ENCODE measurements at regions not wholly inside any gene's neighbourhood (a gene's known extent, or its start where the extent isn't known, plus 50 kb on each side); places are given as distances from the start of the nearest gene placed in this dataset.
A peak's percentile ranks its signal among the peaks of the same experiment; 100 is the strongest.

DNA sequence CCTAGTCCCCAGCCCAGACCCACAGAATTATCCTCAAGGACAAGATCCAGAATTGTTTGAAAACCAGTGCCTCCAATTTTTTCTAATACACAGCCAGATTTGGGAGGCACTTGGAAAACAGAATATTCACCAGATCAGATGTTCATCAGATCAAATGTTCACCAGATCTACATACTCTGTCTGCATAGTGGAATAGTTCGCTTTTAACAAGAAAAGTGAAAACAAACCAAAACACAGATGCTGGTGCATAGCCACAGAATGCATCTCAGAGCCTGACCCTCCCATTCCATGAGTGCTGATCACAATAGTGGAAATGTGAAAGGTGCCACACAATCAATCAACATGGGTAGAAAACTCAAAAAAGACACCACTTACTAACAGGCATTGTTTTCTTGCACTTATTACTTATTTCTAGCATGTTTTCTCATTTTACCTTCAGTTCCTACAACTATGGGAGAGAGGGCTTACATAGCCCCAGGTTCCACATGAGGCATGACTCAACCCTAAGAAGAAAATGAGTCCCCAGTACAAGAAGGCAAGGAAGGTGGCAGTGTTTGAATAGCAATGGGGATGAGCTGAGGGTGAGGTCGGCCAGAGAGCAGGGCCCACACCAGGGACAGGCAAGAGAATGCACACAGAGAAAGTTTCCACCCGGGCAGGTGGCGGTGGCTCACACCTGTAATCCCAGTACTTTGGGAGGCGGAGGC, 432.7 kb upstream of the NFE2L3 start:
- ATAC-seq: no peak
- H3K27ac ChIP-seq (ENCODE audit: low read length): no peak overlapping the region
- H3K27me3 ChIP-seq (ENCODE audit: control insufficient read depth, insufficient read depth): no peaks in the 10 kb centered on the region
- peaks cover 2% of the 10 kb centered on the region for H3K4me1 ChIP-seq (ENCODE audit: control insufficient read depth, insufficient read depth, low read length)
- H3K9me3 ChIP-seq (ENCODE audit: control insufficient read depth, low read length): no peaks in the 10 kb centered on the region
- intact Hi-C loops (cut with DNase I): no loop called here
- H3K4me3 ChIP-seq (ENCODE audit: low read length): no peak overlapping the region
- WGBS: 94% methylated on average over 5 of the region's 5 CpGs
- no peak for DNase-seq

DNA sequence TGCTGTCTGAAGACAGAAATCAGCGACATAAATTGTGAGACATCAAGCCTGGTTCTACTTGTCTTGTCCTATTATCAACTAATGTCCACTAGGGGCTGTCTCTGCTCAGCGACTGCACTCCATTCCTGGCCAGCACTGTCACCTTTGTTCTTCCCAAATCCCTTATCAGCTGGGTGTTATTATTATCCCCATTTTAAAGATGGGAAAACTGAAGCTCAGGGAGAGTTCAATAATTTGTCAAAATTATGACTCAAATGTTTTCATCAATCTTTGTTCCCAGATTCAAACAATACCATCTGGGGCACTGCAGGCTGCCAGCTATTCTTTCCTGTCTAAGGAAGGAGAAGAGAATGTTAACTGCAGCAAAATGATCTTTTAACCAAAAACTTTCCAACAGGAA, 431.6 kb upstream of the NFE2L3 start:
- Histone ChIP-seq H3K4me1 (ENCODE audit: control insufficient read depth, insufficient read depth, low read length) (peaks cover 3% of the 10 kb centered on the region), H3K27me3 (ENCODE audit: control insufficient read depth, insufficient read depth) (no peaks in the 10 kb centered on the region), H3K27ac (ENCODE audit: low read length) (no peak overlapping the region), H3K9me3 (ENCODE audit: control insufficient read depth, low read length) (no peaks in the 10 kb centered on the region), H3K4me3 (ENCODE audit: low read length) (no peak overlapping the region)
- WGBS: 47% methylated on average over 2 of the region's 2 CpGs
- ATAC-seq (no peak), DNase-seq (no peak)
- intact Hi-C loops (cut with DNase I): no loop called here

DNA sequence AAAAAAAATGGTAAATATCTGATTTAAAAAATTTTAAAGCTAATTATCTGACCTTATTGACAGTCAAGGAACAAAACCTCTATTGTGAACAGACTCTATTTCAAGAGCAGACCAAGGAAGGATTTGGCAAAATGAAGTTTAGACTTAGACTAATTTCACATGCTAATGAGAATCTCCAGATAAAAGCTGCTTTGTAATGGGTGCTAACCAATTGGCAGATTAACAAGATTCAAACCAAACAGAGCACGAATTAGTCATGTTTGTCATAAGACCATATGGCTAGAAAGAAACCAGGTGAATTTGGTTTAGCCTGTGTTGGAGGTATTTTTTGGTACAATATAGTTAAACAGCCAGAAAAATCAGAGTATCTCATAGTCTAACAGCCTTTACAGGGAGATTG, 429.1 kb upstream of the NFE2L3 start:
- intact Hi-C loops (cut with DNase I): no loop called here
- no peak for ATAC-seq
- DNase-seq: no peak
- H3K27ac ChIP-seq (ENCODE audit: low read length): no peak overlapping the region
- no peak overlapping the region for H3K4me3 ChIP-seq (ENCODE audit: low read length)
- H3K27me3 ChIP-seq (ENCODE audit: control insufficient read depth, insufficient read depth): no peaks in the 10 kb centered on the region
- H3K9me3 ChIP-seq (ENCODE audit: control insufficient read depth, low read length): no peaks in the 10 kb centered on the region
- WGBS: 40% methylated on average over 1 of the region's 1 CpG
- peaks cover 2% of the 10 kb centered on the region for H3K4me1 ChIP-seq (ENCODE audit: control insufficient read depth, insufficient read depth, low read length)

DNA sequence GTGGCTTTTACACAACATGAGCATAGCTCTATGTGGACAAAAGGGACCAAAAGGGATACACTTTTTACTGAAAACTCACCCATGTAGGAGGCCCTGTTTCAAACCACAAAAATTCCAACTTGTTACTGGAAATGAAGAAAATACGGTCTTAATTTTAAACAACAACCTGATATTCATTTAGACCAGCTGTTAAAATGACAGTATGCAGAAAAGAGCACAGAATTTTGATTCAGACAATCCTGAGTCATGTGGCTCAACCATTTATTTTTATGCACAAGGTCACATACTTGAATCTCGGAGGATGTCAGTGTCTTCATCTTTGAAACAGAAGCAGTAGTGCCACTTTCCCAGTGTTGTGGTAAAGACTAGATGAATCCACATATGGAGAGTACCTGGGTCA, 426.5 kb upstream of the NFE2L3 start:
- intact Hi-C loops (cut with DNase I): no loop called here
- 68% methylated on average over 2 of the region's 2 CpGs for WGBS
- Histone ChIP-seq H3K27ac (ENCODE audit: low read length) (no peak overlapping the region), H3K4me3 (ENCODE audit: low read length) (no peak overlapping the region), H3K9me3 (ENCODE audit: control insufficient read depth, low read length) (no peaks in the 10 kb centered on the region), H3K27me3 (ENCODE audit: control insufficient read depth, insufficient read depth) (no peaks in the 10 kb centered on the region), H3K4me1 (ENCODE audit: control insufficient read depth, insufficient read depth, low read length) (peaks cover 2% of the 10 kb centered on the region)
- ATAC-seq (no peak), DNase-seq (no peak)

DNA sequence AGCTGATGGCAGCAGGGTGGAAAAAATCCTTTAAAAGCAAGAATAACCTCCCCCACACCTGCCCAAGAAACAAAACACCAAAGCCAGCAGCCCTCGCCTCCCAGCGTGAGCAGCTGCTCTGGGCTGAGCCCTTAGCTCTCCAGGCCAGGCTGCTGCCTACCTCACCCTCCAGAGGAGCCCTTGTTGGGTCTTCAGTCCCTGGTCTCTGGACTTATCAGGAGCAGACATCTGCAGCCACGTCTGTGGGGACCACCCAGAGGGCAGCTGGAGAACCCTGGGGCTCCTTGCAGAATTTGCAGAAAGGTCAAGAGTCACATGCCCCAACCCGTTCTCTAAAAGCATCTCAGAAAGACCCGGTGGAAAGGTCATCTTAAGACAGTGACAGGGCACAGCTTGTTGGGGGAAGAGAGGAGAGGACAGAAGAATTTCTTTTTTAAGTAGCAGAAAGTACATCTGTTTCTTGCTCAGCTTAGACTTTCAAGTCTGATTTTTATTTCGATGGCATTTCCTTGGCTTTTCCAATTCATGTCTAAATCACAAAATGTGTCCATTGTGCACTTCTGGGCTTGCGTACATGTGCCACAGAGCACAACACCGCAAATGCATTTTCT, 425.7 kb upstream of the NFE2L3 start:
- no peak overlapping the region for H3K4me3 ChIP-seq (ENCODE audit: low read length)
- no peak overlapping the region for H3K27ac ChIP-seq (ENCODE audit: low read length)
- H3K9me3 ChIP-seq (ENCODE audit: control insufficient read depth, low read length): no peaks in the 10 kb centered on the region
- H3K27me3 ChIP-seq (ENCODE audit: control insufficient read depth, insufficient read depth): no peaks in the 10 kb centered on the region
- DNase-seq (no peak), ATAC-seq (no peak)
- peaks cover 2% of the 10 kb centered on the region for H3K4me1 ChIP-seq (ENCODE audit: control insufficient read depth, insufficient read depth, low read length)
- 67% methylated on average over 8 of the region's 8 CpGs for WGBS
- intact Hi-C loops (cut with DNase I): no loop called here

DNA sequence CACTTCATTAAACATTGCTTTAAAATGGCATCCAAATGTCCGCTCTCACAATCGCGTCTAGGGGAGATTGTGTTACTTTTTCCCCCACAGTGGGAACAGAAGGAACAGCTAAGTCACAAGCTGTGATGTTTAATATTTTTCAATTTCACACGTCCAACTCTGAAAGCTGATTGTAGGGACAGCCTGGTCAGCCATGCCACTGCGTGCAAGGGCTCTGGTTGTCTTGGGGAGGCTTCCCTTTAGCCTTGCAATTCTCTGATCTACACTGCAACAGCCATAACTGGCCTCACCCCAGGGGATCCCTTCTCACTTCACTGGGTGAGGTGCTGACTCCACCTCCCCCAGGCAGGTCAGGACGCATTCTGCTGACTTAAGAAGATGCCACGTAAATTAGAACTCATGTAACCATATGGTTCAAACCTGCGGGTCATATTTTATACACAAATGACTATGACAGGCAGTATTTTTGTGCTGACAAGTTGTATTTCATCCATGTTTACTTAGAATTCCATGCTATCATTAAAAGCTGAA, 425.2 kb upstream of the NFE2L3 start:
- ATAC-seq (no peak), DNase-seq (no peak)
- H3K9me3 ChIP-seq (ENCODE audit: control insufficient read depth, low read length): no peaks in the 10 kb centered on the region
- 72% methylated on average over 8 of the region's 8 CpGs for WGBS
- H3K27ac ChIP-seq (ENCODE audit: low read length): no peak overlapping the region
- intact Hi-C loops (cut with DNase I): no loop called here
- no peak overlapping the region for H3K4me3 ChIP-seq (ENCODE audit: low read length)
- H3K4me1 ChIP-seq (ENCODE audit: control insufficient read depth, insufficient read depth, low read length): peaks cover 2% of the 10 kb centered on the region
- H3K27me3 ChIP-seq (ENCODE audit: control insufficient read depth, insufficient read depth): no peaks in the 10 kb centered on the region

DNA sequence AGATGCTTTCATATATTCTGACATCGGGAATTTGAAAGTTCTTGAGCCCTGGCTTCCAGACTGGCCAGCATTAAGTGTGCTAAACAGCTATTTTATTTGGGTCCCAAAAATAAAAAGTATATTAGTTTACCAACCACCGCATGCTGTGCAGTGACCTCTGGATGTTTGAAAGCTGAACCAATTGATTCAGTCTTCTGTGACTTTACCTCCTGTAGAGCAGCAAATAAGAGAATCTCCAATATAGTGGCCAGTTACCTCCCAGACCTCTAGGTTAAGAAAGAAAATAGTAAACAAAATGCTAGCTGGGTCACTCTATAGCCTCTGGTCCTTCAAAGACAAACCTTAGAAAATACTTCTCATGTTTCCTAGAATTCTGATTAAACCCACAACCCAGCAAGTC, 424.6 kb upstream of the NFE2L3 start:
- no peak for ATAC-seq
- peaks cover 2% of the 10 kb centered on the region for H3K4me1 ChIP-seq (ENCODE audit: control insufficient read depth, insufficient read depth, low read length)
- no peak for DNase-seq
- H3K27me3 ChIP-seq (ENCODE audit: control insufficient read depth, insufficient read depth): no peaks in the 10 kb centered on the region
- no peak overlapping the region for H3K27ac ChIP-seq (ENCODE audit: low read length)
- WGBS: 91% methylated on average over 2 of the region's 2 CpGs
- intact Hi-C loops (cut with DNase I): no loop called here
- no peaks in the 10 kb centered on the region for H3K9me3 ChIP-seq (ENCODE audit: control insufficient read depth, low read length)
- H3K4me3 ChIP-seq (ENCODE audit: low read length): no peak overlapping the region

DNA sequence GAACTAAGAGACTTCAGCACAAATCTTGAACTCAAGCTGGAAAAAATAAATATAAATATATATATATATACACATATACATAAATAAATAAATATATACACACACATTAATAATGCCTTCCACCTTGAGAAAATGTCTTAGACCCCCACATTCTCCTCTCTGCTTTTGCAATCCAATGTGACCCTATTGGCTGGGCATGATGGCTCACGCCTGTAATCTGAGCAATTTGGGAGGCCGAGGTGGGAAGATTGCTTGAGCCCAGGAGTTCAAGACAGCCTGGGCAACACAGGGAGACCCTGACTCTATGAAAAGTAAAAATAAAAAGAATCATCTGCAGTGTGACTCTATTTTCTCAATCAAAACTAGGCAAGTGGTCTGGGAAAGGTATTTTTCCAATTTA, 424.1 kb upstream of the NFE2L3 start:
- WGBS: 89% methylated on average over 2 of the region's 2 CpGs
- peaks cover 2% of the 10 kb centered on the region for H3K4me1 ChIP-seq (ENCODE audit: control insufficient read depth, insufficient read depth, low read length)
- no peak for ATAC-seq
- no peak overlapping the region for H3K27ac ChIP-seq (ENCODE audit: low read length)
- H3K27me3 ChIP-seq (ENCODE audit: control insufficient read depth, insufficient read depth): no peaks in the 10 kb centered on the region
- DNase-seq: no peak
- intact Hi-C loops (cut with DNase I): no loop called here
- no peak overlapping the region for H3K4me3 ChIP-seq (ENCODE audit: low read length)
- no peaks in the 10 kb centered on the region for H3K9me3 ChIP-seq (ENCODE audit: control insufficient read depth, low read length)

DNA sequence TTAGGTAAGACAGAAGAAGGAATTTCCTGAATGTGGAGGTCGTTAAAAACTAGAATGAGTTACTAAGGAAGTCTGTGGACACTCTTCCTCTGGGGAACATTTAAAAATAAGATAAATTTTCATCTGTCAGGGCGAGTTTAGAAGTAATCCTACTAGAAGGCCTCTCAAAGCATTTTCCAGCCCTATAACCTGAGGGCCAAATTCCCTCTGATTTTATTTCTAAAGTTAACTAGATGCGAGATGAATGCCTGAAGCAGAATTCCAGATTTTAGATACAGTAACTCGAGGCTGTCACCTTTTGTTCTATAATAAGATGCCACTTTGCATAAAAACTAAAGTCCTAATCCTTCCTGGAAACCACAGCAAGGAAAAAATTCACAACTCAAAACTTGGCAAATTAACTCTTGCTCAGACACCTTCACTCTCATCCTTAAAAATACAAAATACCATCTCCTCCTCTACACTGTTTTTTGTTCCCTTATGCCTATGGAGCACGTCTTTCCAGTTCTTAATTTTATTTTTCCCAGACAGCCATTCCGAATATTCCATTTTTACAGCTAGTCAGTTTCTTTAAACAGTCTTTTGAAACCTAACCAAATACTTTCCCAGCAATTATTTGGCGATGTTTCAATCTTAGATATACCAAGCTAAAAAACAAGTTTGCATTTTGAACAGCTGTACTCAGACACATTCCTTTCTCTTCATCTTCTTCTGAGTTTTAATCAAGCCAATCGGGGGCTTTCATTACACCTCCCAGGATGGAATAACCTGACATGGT, 420.7 kb upstream of the NFE2L3 start:
- 36% methylated on average over 8 of the region's 8 CpGs for WGBS

DNA sequence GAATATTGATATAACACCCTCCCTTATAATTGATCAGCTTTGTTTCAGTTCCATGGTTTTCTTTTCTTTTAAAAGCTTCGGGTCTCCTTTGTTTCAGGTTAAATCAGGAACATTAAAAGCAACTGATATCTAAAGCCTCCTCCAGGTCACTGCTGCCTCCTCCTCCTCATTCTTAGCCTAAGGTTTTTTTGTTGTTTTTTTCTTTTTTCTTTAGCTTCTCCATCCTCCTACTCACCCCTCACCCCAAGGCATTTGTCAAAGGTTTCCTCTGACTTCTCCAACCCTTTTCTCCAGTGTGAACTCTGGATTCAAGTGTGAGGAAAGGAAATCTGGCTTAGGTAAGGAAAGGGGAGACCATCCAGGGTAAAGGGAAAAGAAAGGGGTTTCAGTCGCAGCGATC, 420.2 kb upstream of the NFE2L3 start:
- intact Hi-C loops (cut with DNase I): no loop called here
- H3K4me3 ChIP-seq (ENCODE audit: low read length): no peak overlapping the region
- WGBS: 79% methylated on average over 3 of the region's 3 CpGs
- no peaks in the 10 kb centered on the region for H3K27me3 ChIP-seq (ENCODE audit: control insufficient read depth, insufficient read depth)
- no peaks in the 10 kb centered on the region for H3K9me3 ChIP-seq (ENCODE audit: control insufficient read depth, low read length)
- DNase-seq (no peak), ATAC-seq (no peak)
- peak overlapping the region; percentile 33 for H3K27ac ChIP-seq (ENCODE audit: low read length)
- H3K4me1 ChIP-seq (ENCODE audit: control insufficient read depth, insufficient read depth, low read length): no peaks in the 10 kb centered on the region

More for the DNA sequence above, 420.7 kb upstream of the NFE2L3 start:
- intact Hi-C loops (cut with DNase I): no loop called here
- Histone ChIP-seq H3K9me3 (ENCODE audit: control insufficient read depth, low read length) (no peaks in the 10 kb centered on the region), H3K27me3 (ENCODE audit: control insufficient read depth, insufficient read depth) (no peaks in the 10 kb centered on the region), H3K4me3 (ENCODE audit: low read length) (no peak overlapping the region), H3K27ac (ENCODE audit: low read length) (no peak overlapping the region), H3K4me1 (ENCODE audit: control insufficient read depth, insufficient read depth, low read length) (no peaks in the 10 kb centered on the region)
- ATAC-seq: no peak
- DNase-seq: no peak

DNA sequence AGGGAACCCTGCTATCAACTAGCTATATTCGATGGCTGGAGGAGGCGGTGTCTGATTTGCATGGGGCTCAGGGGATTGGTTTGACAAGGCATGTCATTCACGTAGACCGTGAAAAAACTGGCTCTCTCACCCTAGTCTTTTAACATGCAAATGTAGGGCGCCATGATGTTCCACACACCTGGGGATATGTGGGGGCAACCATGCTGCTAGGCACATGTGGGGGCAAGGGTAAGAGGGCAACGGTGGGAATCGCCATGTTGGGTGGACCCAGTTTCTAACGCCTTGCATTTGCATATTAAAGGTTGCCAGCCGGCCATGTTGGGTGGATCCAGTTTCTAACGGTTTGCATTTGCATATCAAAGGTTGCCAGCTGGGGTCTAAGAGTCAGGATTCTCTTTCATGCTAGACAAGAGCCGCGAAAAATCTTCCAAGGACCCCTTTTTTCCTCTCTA, 419.2 kb upstream of the NFE2L3 start:
- WGBS: 86% methylated on average over 12 of the region's 12 CpGs
- ATAC-seq: no peak
- H3K27me3 ChIP-seq (ENCODE audit: control insufficient read depth, insufficient read depth): no peaks in the 10 kb centered on the region
- no peaks in the 10 kb centered on the region for H3K4me1 ChIP-seq (ENCODE audit: control insufficient read depth, insufficient read depth, low read length)
- intact Hi-C loops (cut with DNase I): no loop called here
- H3K27ac ChIP-seq (ENCODE audit: low read length): no peak overlapping the region
- no peak overlapping the region for H3K4me3 ChIP-seq (ENCODE audit: low read length)
- DNase-seq: no peak
- no peaks in the 10 kb centered on the region for H3K9me3 ChIP-seq (ENCODE audit: control insufficient read depth, low read length)

Measured in right cardiac atrium (tissue), 5 donors.